Keratinocyte (primary cell): ENCODE measurements at regions not wholly inside any gene's neighbourhood (a gene's known extent, or its start where the extent isn't known, plus 50 kb on each side); places are given as distances from the start of the nearest gene placed in this dataset.

ENCODE experiments used
- DNase-seq: peaks from one replicate; pipeline ENCODE4 v3.0.0-alpha.2; 2011; ENCODE audit warnings: low read depth, missing footprints, low spot score
- FAIRE-seq: peaks from 2 replicates; lab custom pipeline; 2011; peaks lifted over from hg19 to GRCh38; lab: Jason Lieb, UNC
- H2AFZ ChIP-seq: 2 replicates; pipeline ENCODE4 v1.6.0; 2012; ENCODE audit warnings: low read length, control low read depth, inconsistent platforms; ENCODE audit not compliant: control insufficient read depth
- H3K27ac ChIP-seq: 2 replicates; pipeline ENCODE4 v1.5.1; 2011; ENCODE audit warnings: low read length; ENCODE audit not compliant: control insufficient read depth, insufficient read depth
- H3K27me3 ChIP-seq: 3 replicates; pipeline ENCODE4 v1.6.0; 2011; ENCODE audit warnings: low read length; ENCODE audit not compliant: control insufficient read depth, insufficient read depth; ENCODE audit errors: extremely low read depth
- H3K36me3 ChIP-seq, 2 experiments: 2 replicates in 1 of 2; 3 replicates in 1 of 2; pipeline ENCODE4 v1.5.1; 2011; ENCODE audit warnings: low read length in 2 of 2, mild to moderate bottlenecking in 1 of 2; ENCODE audit not compliant: control insufficient read depth in 2 of 2, insufficient read depth in 2 of 2; ENCODE audit errors: extremely low read depth in 1 of 2
- H3K4me1 ChIP-seq: 3 replicates; pipeline ENCODE4 v1.5.1; 2011; ENCODE audit warnings: low read length; ENCODE audit not compliant: control insufficient read depth, insufficient read depth; ENCODE audit errors: extremely low read depth
- H3K4me2 ChIP-seq: 3 replicates; pipeline ENCODE4 v1.6.0; 2011; ENCODE audit warnings: low read depth, low read length; ENCODE audit not compliant: control insufficient read depth, insufficient read depth; ENCODE audit errors: extremely low read depth
- H3K4me3 ChIP-seq, 3 experiments: fragments of 200-600 bp in 1 of 3; sonication (generic) in 1 of 3; 2 replicates in 2 of 3; 3 replicates in 1 of 3; pipeline ENCODE4 v1.5.1; 2011 to 2016; ENCODE audit warnings: low read length in 3 of 3, mild to moderate bottlenecking in 3 of 3, control low read depth in 2 of 3, inconsistent platforms in 1 of 3, low read depth in 1 of 3, mixed read lengths in 1 of 3, mixed run types in 1 of 3, moderate library complexity in 1 of 3; ENCODE audit not compliant: control insufficient read depth in 2 of 3, insufficient read depth in 2 of 3; ENCODE audit errors: extremely low read depth in 1 of 3
- H3K79me2 ChIP-seq: 2 replicates; pipeline ENCODE4 v1.6.0; 2012; ENCODE audit warnings: low read length; ENCODE audit not compliant: control insufficient read depth, insufficient read depth
- H3K9ac ChIP-seq: 3 replicates; pipeline ENCODE4 v1.6.0; 2011; ENCODE audit warnings: low read length; ENCODE audit not compliant: control insufficient read depth, insufficient read depth; ENCODE audit errors: extremely low read depth
- H3K9me1 ChIP-seq: 3 replicates; pipeline ENCODE4 v1.6.0; 2011; ENCODE audit warnings: low read length; ENCODE audit not compliant: control insufficient read depth, insufficient read depth; ENCODE audit errors: extremely low read depth
- H3K9me3 ChIP-seq: 2 replicates; pipeline ENCODE4 v1.5.1; 2012; ENCODE audit warnings: low read depth, low read length; ENCODE audit not compliant: control insufficient read depth
- H4K20me1 ChIP-seq: 3 replicates; pipeline ENCODE4 v1.6.0; 2011; ENCODE audit warnings: low read length; ENCODE audit not compliant: control insufficient read depth, insufficient read depth; ENCODE audit errors: extremely low read depth
- EZH2 ChIP-seq: IDR thresholded peaks from one replicate; pipeline ENCODE4 v1.6.1; 2012; ENCODE audit warnings: inconsistent platforms, mild to moderate bottlenecking, low read length, moderate library complexity
- dilution Hi-C: fragments of 300-500 bp; cut with MboI; formaldehyde crosslinking; loops from one replicate; pipeline ENCODE4 v1.7.0; 2020; ENCODE audit warnings: low sequenced_read_pairs; ENCODE audit not compliant: extremely low pct_ligation_motif_present
- TF ChIP-seq, protein P1 (sequence below), 3 experiments: IDR thresholded peaks in 1 of 3; conservative IDR thresholded peaks in 1 of 3; optimal IDR thresholded peaks in 1 of 3; 2 replicates in 2 of 3; 3 replicates in 1 of 3; pipeline versions ENCODE3 to v1.5.1; 2011; ENCODE audit warnings: low read length in 3 of 3, mild to moderate bottlenecking in 3 of 3, moderate library complexity in 2 of 3, control low read depth in 1 of 3, inconsistent platforms in 1 of 3; ENCODE audit not compliant: insufficient read depth in 2 of 3; ENCODE audit errors: extremely low read depth in 1 of 3

DNA sequence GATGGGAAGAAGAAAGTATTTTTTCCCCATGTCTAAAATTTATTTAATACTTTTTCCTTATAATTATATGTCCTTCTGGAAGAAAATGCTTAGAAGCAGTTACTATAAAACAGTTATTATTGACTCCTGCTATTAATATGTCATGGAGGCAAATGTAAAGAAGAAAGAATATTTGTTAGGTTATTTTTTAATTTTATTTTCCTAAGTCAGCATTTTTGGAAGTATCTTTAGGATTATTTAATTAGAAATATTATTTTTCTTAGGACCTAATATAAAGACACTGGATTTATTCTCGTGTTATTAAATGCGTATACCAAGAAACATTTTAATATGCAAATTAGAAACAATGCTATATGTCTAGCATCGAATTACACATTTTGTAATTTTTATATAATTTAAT lies 687.7 kb downstream of the TRAM1L1 start:
- Histone ChIP-seq H2AFZ (no peak overlapping the region), H3K9ac (no peak overlapping the region), H3K36me3 (no peaks in the 10 kb centered on the region), H3K4me1 (peaks cover 4% of the 10 kb centered on the region), H4K20me1 (no peaks in the 10 kb centered on the region), H3K4me2 (no peak overlapping the region), H3K79me2 (no peaks in the 10 kb centered on the region), H3K27me3 (no peaks in the 10 kb centered on the region), H3K9me1 (no peaks in the 10 kb centered on the region), H3K27ac (no peak overlapping the region), H3K9me3 (no peaks in the 10 kb centered on the region), H3K4me3 (no peak overlapping the region)
- dilution Hi-C loops: no loop called here
- FAIRE-seq (no peak), DNase-seq (no peak)
- no peak for TF ChIP-seq EZH2
- TF ChIP-seq, protein P1, sequence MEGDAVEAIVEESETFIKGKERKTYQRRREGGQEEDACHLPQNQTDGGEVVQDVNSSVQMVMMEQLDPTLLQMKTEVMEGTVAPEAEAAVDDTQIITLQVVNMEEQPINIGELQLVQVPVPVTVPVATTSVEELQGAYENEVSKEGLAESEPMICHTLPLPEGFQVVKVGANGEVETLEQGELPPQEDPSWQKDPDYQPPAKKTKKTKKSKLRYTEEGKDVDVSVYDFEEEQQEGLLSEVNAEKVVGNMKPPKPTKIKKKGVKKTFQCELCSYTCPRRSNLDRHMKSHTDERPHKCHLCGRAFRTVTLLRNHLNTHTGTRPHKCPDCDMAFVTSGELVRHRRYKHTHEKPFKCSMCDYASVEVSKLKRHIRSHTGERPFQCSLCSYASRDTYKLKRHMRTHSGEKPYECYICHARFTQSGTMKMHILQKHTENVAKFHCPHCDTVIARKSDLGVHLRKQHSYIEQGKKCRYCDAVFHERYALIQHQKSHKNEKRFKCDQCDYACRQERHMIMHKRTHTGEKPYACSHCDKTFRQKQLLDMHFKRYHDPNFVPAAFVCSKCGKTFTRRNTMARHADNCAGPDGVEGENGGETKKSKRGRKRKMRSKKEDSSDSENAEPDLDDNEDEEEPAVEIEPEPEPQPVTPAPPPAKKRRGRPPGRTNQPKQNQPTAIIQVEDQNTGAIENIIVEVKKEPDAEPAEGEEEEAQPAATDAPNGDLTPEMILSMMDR (optimal IDR thresholded peaks at IDR 0.05 in 1 of 3, IDR thresholded peaks at IDR 0.05 in 1 of 3, conservative IDR thresholded peaks at IDR 0.05 in 1 of 3; ENCODE audit: extremely low read depth in 1 of 3, insufficient read depth in 2 of 3, low read length in 3 of 3): no peak

DNA sequence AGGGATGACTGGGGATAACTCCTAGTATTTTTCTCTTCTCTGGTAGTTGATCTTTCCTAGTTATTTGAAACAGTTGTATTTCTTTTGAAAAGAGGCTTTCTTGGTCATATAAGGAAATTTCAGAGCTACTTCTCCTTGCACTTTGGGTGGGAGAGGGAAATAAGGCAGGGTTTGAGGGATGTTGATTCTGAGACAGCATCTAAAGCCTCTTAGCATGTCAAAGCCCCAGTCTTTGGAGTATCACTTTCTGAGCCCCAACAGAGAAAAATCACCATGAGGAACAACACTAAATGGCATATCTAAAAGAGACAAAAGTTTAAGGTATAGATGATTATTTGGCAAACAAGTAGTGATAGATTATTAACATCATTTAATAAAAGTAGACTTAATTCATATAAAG lies 688.1 kb downstream of the TRAM1L1 start:
- H3K9me1 ChIP-seq: no peaks in the 10 kb centered on the region
- H3K9me3 ChIP-seq: no peaks in the 10 kb centered on the region
- dilution Hi-C loops: no loop called here
- H2AFZ ChIP-seq: no peak overlapping the region
- DNase-seq (no peak), FAIRE-seq (no peak)
- H4K20me1 ChIP-seq: no peaks in the 10 kb centered on the region
- no peak for TF ChIP-seq EZH2
- TF ChIP-seq, protein P1 (optimal IDR thresholded peaks at IDR 0.05 in 1 of 3, IDR thresholded peaks at IDR 0.05 in 1 of 3, conservative IDR thresholded peaks at IDR 0.05 in 1 of 3; ENCODE audit: extremely low read depth in 1 of 3, insufficient read depth in 2 of 3, low read length in 3 of 3): no peak
- no peak overlapping the region for H3K9ac ChIP-seq
- H3K27me3 ChIP-seq: no peaks in the 10 kb centered on the region
- peaks cover 4% of the 10 kb centered on the region for H3K4me1 ChIP-seq
- no peak overlapping the region for H3K4me2 ChIP-seq
- no peaks in the 10 kb centered on the region for H3K79me2 ChIP-seq
- no peak overlapping the region for H3K4me3 ChIP-seq
- no peaks in the 10 kb centered on the region for H3K36me3 ChIP-seq
- H3K27ac ChIP-seq: no peak overlapping the region
